Naive thymus-derived CD4-positive, alpha-beta T cell (primary cell): ENCODE measurements at regions not wholly inside any gene's neighbourhood (a gene's known extent, or its start where the extent isn't known, plus 50 kb on each side); places are given as distances from the start of the nearest gene placed in this dataset.
"Not testable (repeated sequence)": the region's sequence is repeated elsewhere in the genome, so short reads cannot be mapped to it uniquely, and the experiment has no call there.

ENCODE experiments used
- ATAC-seq: fragments of 150-1000 bp; cut with Tn5 transposase; 2 replicates; pipeline ENCODE4 v1.10.0; 2021; ENCODE audit warnings: mild to moderate bottlenecking, moderate library complexity
- CTCF ChIA-PET: fragments of 350-600 bp; sonication (Branson Sonifier 250); formaldehyde crosslinking; loops from one replicate; lab custom pipeline; 2021; ENCODE audit warnings: antibody characterized with exemption; lab: Charles Lee
- POLR2A ChIA-PET: fragments of 350-600 bp; sonication (Branson Sonifier 250); formaldehyde crosslinking; loops from one replicate; lab custom pipeline; 2021; ENCODE audit warnings: antibody characterized with exemption, inconsistent platforms; lab: Charles Lee
- DNase-seq, 9 donors: peaks; one replicate each; pipeline versions ENCODE4 v3.0.0 to v3.0.0-alpha.2; 2020 to 2022; ENCODE audit warnings: mixed read lengths in 1 of 9
- H3K27ac ChIP-seq: one replicate; pipeline ENCODE4 v1.7.0; 2013; ENCODE audit warnings: mild to moderate bottlenecking, low read depth, low read length, moderate library complexity
- H3K27me3 ChIP-seq, 2 donors: one replicate each; pipeline ENCODE4 v1.7.0; 2013; ENCODE audit warnings: low read length in 2 of 2, mild to moderate bottlenecking in 2 of 2, moderate library complexity in 2 of 2; ENCODE audit not compliant: control insufficient read depth in 2 of 2, insufficient read depth in 2 of 2
- H3K36me3 ChIP-seq, 3 experiments: 1 replicate in 2 of 3; 2 replicates in 1 of 3; pipeline ENCODE4 v1.7.0; 2013; ENCODE audit warnings: low read length in 3 of 3, mild to moderate bottlenecking in 3 of 3, moderate library complexity in 1 of 3; ENCODE audit not compliant: insufficient read depth in 3 of 3, control insufficient read depth in 2 of 3
- H3K4me1 ChIP-seq, 2 donors: one replicate each; pipeline ENCODE4 v1.7.0; 2013; ENCODE audit warnings: low read length in 2 of 2, mild to moderate bottlenecking in 2 of 2, moderate library complexity in 1 of 2; ENCODE audit not compliant: control insufficient read depth in 2 of 2, insufficient read depth in 2 of 2
- H3K4me3 ChIP-seq: 2 replicates; pipeline ENCODE4 v1.7.0; 2013; ENCODE audit warnings: mild to moderate bottlenecking, low read length
- H3K9me3 ChIP-seq, 3 experiments: 1 replicate in 2 of 3; 2 replicates in 1 of 3; pipeline ENCODE4 v1.7.0; 2013; ENCODE audit warnings: low read length in 3 of 3; ENCODE audit not compliant: control insufficient read depth in 2 of 3
- H3K27ac Mint-ChIP-seq, 9 donors: one replicate each; pipeline ENCODE4 v1.8.0; 2020 to 2022; ENCODE audit warnings: mixed read lengths in 9 of 9, mild to moderate bottlenecking in 8 of 9, moderate library complexity in 5 of 9, inconsistent platforms in 2 of 9
- H3K27me3 Mint-ChIP-seq, 5 donors: one replicate each; pipeline ENCODE4 v1.8.0; 2021 to 2022; ENCODE audit warnings: mixed read lengths in 5 of 5, mild to moderate bottlenecking in 1 of 5
- H3K36me3 Mint-ChIP-seq, 5 donors: one replicate each; pipeline ENCODE4 v1.8.0; 2020 to 2022; ENCODE audit warnings: mixed read lengths in 5 of 5, mild to moderate bottlenecking in 3 of 5, inconsistent platforms in 1 of 5
- H3K4me1 Mint-ChIP-seq, 7 donors: one replicate each; pipeline ENCODE4 v1.8.0; 2020 to 2022; ENCODE audit warnings: mixed read lengths in 7 of 7, mild to moderate bottlenecking in 3 of 7, inconsistent platforms in 1 of 7
- H3K4me3 Mint-ChIP-seq, 10 donors: one replicate each; pipeline ENCODE4 v1.8.0; 2020 to 2022; ENCODE audit warnings: mild to moderate bottlenecking in 10 of 10, mixed read lengths in 10 of 10, moderate library complexity in 6 of 10, inconsistent platforms in 2 of 10
- H3K9me3 Mint-ChIP-seq, 11 donors: one replicate each; pipeline ENCODE4 v1.8.0; 2020 to 2022; ENCODE audit warnings: mixed read lengths in 11 of 11, mild to moderate bottlenecking in 4 of 11, inconsistent platforms in 1 of 11, moderate library complexity in 1 of 11
- intact Hi-C, 2 donors: fragments of 100-400 bp; cut with micrococcal nuclease; formaldehyde crosslinking; loops; one replicate each; pipeline ENCODE4 v1.15.1; 2023

- Mint-ChIP-seq H3K36me3 (no peaks in the 10 kb centered on the region), H3K4me3 (no peak overlapping the region), H3K4me1 (no peaks in the 10 kb centered on the region), H3K27ac (no peak overlapping the region), H3K9me3 (peaks cover 0 to 10% (median 2%) of the 10 kb centered on the region in 11 donors), H3K27me3 (no peaks in the 10 kb centered on the region)
- no peak overlapping the region for H3K27ac ChIP-seq
- no peaks in the 10 kb centered on the region for H3K4me1 ChIP-seq
- CTCF ChIA-PET, result no interaction called here
- DNase-seq (no peak), ATAC-seq (no peak)
- POLR2A ChIA-PET, result no interaction called here
- H3K9me3 ChIP-seq, result no peaks in the 10 kb centered on the region
- H3K36me3 ChIP-seq, result no peaks in the 10 kb centered on the region
- intact Hi-C loops, result no loop called here
- no peaks in the 10 kb centered on the region for H3K27me3 ChIP-seq
- no peak overlapping the region for H3K4me3 ChIP-seq
Measured at GRCh38 chr2:153644955-153645354, 166.4 kb upstream of the RPRM start.

GRCh38 chr2:153645599-153645998, 167.0 kb upstream of the RPRM start:
- Histone ChIP-seq H3K4me1 (no peaks in the 10 kb centered on the region), H3K27me3 (no peaks in the 10 kb centered on the region), H3K36me3 (no peaks in the 10 kb centered on the region), H3K27ac (no peak overlapping the region), H3K9me3 (no peaks in the 10 kb centered on the region), H3K4me3 (no peak overlapping the region)
- Mint-ChIP-seq H3K27ac (no peak overlapping the region), H3K4me3 (no peak overlapping the region), H3K36me3 (no peaks in the 10 kb centered on the region), H3K9me3 (peaks cover 0 to 10% (median 2%) of the 10 kb centered on the region in 11 donors), H3K27me3 (no peaks in the 10 kb centered on the region), H3K4me1 (no peaks in the 10 kb centered on the region)
- DNase-seq, result no peak
- ChIA-PET POLR2A (no interaction called here), CTCF (no interaction called here)
- intact Hi-C loops, result no loop called here
- ATAC-seq, result no peak

GRCh38 chr2:153657651-153658050, 179.1 kb upstream of the RPRM start:
- DNase-seq (no peak), ATAC-seq (no peak)
- Histone ChIP-seq H3K9me3 (no peaks in the 10 kb centered on the region), H3K27ac (no peak overlapping the region), H3K27me3 (no peaks in the 10 kb centered on the region), H3K4me1 (no peaks in the 10 kb centered on the region), H3K36me3 (no peaks in the 10 kb centered on the region), H3K4me3 (no peak overlapping the region)
- peaks cover 0 to 20% (median 4%) of the 10 kb centered on the region in 11 donors for H3K9me3 Mint-ChIP-seq
- H3K27me3 Mint-ChIP-seq, result no peaks in the 10 kb centered on the region
- H3K27ac Mint-ChIP-seq, result no peak overlapping the region
- H3K4me3 Mint-ChIP-seq, result no peak overlapping the region
- no peaks in the 10 kb centered on the region for H3K4me1 Mint-ChIP-seq
- CTCF ChIA-PET, result no interaction called here
- POLR2A ChIA-PET, result no interaction called here
- H3K36me3 Mint-ChIP-seq, result no peaks in the 10 kb centered on the region
- intact Hi-C loops, result no loop called here

- Histone ChIP-seq H3K27ac (no peak overlapping the region), H3K4me3 (no peak overlapping the region), H3K36me3 (no peaks in the 10 kb centered on the region), H3K9me3 (no peaks in the 10 kb centered on the region), H3K27me3 (no peaks in the 10 kb centered on the region), H3K4me1 (no peaks in the 10 kb centered on the region)
- intact Hi-C loops, result no loop called here
- Mint-ChIP-seq H3K9me3 (peaks cover 0 to 27% (median 5%) of the 10 kb centered on the region in 11 donors), H3K27ac (no peak overlapping the region), H3K4me1 (no peaks in the 10 kb centered on the region), H3K36me3 (no peaks in the 10 kb centered on the region), H3K27me3 (no peaks in the 10 kb centered on the region), H3K4me3 (no peak overlapping the region)
- ATAC-seq (no peak), DNase-seq (no peak)
- ChIA-PET POLR2A (no interaction called here), CTCF (interaction anchor here (0.6 kb wide), 1 partner anchor 129 kb away, joined by 3 read pairs; no protein-coding TSS in a partner anchor)
Measured at GRCh38 chr2:153661801-153662200, 183.2 kb upstream of the RPRM start.

- Histone ChIP-seq H3K27ac (no peak overlapping the region), H3K36me3 (no peaks in the 10 kb centered on the region), H3K4me3 (no peak overlapping the region), H3K27me3 (no peaks in the 10 kb centered on the region), H3K4me1 (no peaks in the 10 kb centered on the region), H3K9me3 (no peaks in the 10 kb centered on the region)
- H3K9me3 Mint-ChIP-seq, result peaks cover 0 to 33% (median 4%) of the 10 kb centered on the region in 11 donors
- ChIA-PET POLR2A (no interaction called here), CTCF (interaction anchor here (0.6 kb wide), 1 partner anchor 17 kb away, joined by 5 read pairs; no protein-coding TSS in a partner anchor)
- H3K27me3 Mint-ChIP-seq, result no peaks in the 10 kb centered on the region
- H3K4me3 Mint-ChIP-seq, result no peak overlapping the region
- H3K36me3 Mint-ChIP-seq, result peaks cover 0 to 3% (median 0%) of the 10 kb centered on the region in 5 donors
- DNase-seq (no peak), ATAC-seq (no peak)
- H3K4me1 Mint-ChIP-seq, result no peaks in the 10 kb centered on the region
- H3K27ac Mint-ChIP-seq, result no peak overlapping the region
- intact Hi-C loops, result no loop called here
Measured at GRCh38 chr2:153663371-153663770, 184.8 kb upstream of the RPRM start.

- H3K9me3 ChIP-seq, intact Hi-C loops, DNase-seq, POLR2A ChIA-PET, H3K4me3 Mint-ChIP-seq, H3K27me3 ChIP-seq, CTCF ChIA-PET, H3K27ac ChIP-seq, H3K27me3 Mint-ChIP-seq, H3K4me3 ChIP-seq, ATAC-seq, H3K4me1 Mint-ChIP-seq, H3K4me1 ChIP-seq, H3K36me3 Mint-ChIP-seq, H3K36me3 ChIP-seq, H3K27ac Mint-ChIP-seq: not testable (repeated sequence)
- peaks cover 0 to 33% (median 5%) of the 10 kb centered on the region in 11 donors for H3K9me3 Mint-ChIP-seq
Measured at GRCh38 chr2:153664009-153664408, 185.4 kb upstream of the RPRM start.

- CTCF ChIA-PET, result no interaction called here
- ATAC-seq, result no peak
Measured at GRCh38 chr2:153667475-153667874, 188.9 kb upstream of the RPRM start.

More at GRCh38 chr2:153667475-153667874, 188.9 kb upstream of the RPRM start:
- Histone ChIP-seq H3K4me3 (no peak overlapping the region), H3K27ac (no peak overlapping the region), H3K27me3 (no peaks in the 10 kb centered on the region), H3K4me1 (no peaks in the 10 kb centered on the region), H3K9me3 (no peaks in the 10 kb centered on the region), H3K36me3 (no peaks in the 10 kb centered on the region)
- H3K9me3 Mint-ChIP-seq, result peaks cover 0 to 38% (median 13%) of the 10 kb centered on the region in 11 donors
- intact Hi-C loops, result no loop called here
- POLR2A ChIA-PET, result no interaction called here
- no peak for DNase-seq
- no peak overlapping the region for H3K27ac Mint-ChIP-seq
- no peak overlapping the region for H3K4me3 Mint-ChIP-seq
- peaks cover 0 to 3% (median 0%) of the 10 kb centered on the region in 5 donors for H3K36me3 Mint-ChIP-seq
- no peaks in the 10 kb centered on the region for H3K4me1 Mint-ChIP-seq
- H3K27me3 Mint-ChIP-seq, result no peaks in the 10 kb centered on the region
